ENCODE measurements at regions not wholly inside any gene's neighbourhood (a gene's known extent, or its start where the extent isn't known, plus 50 kb on each side); places are given as distances from the start of the nearest gene placed in this dataset.

- no peak for DNase-seq
These were observed 288.7 kb upstream of the FOXQ1 start for GRCh38 chr6:1023229-1023628.

DNA sequence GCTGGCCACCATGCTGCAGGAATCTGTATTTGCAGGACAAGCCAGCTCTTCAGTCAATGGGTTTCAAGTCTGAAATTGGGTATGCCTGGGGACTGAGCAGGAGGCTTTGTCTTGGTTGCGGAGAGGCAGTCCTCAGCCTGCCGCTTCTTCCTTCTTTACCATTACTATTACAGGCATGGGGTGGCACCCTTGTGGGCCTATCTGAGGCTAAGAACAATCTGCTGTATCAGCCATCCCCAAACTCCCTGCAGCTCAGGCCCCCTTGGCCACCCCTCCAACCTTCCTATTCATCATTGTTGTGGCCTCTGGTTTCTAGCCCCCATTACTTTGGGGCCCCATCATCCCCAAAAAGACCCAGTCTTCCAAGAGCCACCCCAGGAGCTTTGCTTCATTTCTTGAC lies 289.2 kb upstream of the FOXQ1 start:
- no peak for DNase-seq

- no peak for DNase-seq
These were observed 291.1 kb upstream of the FOXQ1 start for GRCh38 chr6:1020837-1021236.

- DNase-seq: no peak
These were observed 291.8 kb upstream of the FOXQ1 start for GRCh38 chr6:1020133-1020532.

- DNase-seq: no peak
These were observed 293.9 kb upstream of the FOXQ1 start for GRCh38 chr6:1018041-1018440.

DNA sequence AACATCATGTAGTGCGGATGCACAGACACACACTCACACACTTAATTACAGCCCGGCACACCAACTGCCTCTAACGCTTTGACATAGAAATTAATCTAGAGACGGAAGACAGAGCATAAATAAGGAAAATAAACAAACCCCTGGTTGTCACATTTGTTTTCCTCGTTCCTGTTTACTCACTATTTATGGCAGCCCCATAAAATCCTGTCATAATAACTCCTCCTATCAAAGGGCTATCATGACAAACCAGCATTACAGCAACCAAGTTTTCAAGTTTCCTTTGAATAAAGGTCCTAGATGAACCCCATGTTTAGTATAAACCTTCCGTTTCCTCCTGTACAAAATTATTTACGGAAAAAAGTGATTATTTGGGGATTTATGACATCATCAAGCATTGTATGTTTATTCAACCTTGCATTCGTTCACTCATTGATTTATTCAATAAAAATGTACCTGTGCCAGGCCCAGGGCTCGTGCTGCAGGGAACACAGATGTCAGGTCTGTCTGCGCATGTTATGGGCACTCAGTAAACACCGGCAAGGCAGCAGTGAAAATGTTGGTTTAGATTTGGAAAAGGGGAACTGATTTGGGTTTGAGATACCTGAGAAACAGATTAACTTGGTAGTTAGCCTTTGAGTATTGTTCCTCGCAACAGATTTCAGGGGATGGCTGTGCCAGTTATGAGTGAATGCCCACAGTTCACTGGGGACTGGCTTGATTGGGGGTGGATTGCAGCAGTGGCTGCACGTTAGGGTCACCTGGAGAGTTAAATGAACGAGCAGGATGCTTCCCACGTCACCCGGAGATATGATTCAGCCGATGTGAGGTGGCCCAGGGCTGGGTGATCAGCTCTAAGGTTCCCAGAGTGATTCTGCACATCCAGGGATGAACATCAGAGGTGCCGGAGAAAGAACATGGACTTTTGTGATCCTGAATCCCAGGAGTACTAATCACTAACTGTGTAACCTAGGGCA lies 295.3 kb upstream of the FOXQ1 start:
- no peak for DNase-seq

DNA sequence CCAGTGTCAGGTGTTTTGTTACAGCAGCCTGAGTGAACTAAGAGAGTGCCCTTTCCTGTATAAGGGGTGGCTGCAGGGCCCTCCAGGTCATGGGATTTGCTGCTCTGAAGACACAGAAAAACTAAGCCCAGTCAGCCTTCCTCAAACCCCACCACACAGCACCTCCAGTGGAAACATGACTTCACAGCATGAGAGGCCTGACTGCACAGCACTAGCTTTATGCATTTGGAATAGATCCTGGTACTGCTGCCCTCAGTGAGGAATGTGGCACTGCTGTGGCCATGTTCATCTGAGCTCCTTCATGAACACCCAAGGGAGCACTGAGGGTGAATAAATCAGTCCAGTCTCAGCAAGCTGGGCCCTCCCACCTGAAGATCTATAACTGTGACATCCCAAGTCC lies 296.1 kb upstream of the FOXQ1 start:
- no peak for DNase-seq

DNA sequence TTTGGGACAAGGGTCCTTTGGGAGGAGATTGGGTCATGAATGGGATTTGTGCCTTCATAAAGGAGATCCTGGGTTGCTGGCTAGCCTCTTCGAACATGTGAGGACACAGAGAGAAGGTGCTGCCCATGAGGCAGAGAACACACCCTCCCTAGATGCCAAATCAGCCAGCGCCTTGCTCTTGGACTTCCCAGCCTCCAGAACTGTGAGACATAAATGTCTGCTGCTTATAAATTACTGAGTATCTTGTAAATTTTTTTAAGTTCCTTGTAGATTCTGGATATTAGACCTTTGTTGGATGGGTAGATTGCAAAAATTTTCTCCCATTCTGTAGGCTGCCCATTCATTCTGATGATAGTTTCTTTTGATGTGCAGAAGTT lies 297.5 kb upstream of the FOXQ1 start:
- DNase-seq: no peak

- no peak for DNase-seq
These were observed 298.1 kb upstream of the FOXQ1 start for GRCh38 chr6:1013656-1014430.

GRCh38 chr6:1009103-1009502 lies 302.8 kb upstream of the FOXQ1 start:
- no peak for DNase-seq

DNA sequence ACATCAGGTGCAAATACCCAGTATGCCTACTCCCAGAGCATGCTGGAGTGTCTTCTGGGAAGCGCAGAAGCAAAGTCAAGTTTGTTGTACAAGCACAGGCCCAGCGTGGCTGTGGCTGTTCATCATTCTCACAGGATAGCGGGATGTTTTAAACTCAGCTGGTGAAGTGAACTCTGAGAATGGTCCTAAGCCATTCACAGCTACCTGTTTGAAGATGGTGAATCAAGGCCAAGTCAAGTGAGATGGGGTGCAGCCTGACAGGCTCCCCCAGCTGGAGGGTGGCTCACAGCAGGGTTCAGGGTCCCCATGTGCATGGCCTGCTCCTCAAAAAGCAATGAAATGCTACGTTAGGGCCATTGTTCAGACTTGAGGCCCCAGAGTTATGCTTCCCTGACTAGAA lies 304.7 kb upstream of the FOXQ1 start:
- DNase-seq: no peak

DNA sequence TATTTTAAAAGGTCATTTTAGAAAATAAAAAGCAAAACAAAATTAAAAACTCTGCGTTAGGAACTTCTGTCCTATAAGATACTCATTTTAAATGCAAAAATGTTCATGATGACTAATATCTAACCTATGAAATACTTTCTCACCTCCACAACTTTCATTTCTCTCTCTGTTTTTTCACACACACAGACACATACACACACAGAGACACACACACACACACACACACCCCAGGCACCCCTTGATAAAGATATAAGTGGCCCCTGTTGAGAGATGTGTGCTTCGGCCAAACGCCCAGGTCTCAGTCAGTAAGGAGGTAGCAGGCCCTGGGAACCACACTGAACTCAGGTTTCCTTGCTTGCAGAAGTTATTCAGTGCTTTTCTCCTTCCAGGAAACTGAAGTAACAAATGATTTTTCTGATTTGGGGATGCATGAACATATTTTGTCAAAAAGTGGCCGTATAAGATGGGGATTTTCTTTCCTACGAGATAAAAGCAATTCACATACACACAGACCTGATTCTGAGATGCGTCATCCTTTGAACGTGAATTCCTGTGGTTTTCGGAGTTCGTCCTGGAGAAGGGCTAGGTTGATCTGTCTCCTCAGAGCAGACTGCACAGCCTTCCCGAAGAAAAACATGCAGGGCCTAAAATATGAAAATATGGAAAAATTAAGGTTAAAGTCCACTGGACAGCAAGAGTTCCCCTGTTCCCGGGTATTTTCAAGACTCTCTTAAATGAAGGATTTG lies 306.8 kb upstream of the FOXQ1 start:
- DNase-seq: no peak

GRCh38 chr6:1003394-1004160 lies 308.3 kb upstream of the FOXQ1 start:
- no peak for DNase-seq

DNA sequence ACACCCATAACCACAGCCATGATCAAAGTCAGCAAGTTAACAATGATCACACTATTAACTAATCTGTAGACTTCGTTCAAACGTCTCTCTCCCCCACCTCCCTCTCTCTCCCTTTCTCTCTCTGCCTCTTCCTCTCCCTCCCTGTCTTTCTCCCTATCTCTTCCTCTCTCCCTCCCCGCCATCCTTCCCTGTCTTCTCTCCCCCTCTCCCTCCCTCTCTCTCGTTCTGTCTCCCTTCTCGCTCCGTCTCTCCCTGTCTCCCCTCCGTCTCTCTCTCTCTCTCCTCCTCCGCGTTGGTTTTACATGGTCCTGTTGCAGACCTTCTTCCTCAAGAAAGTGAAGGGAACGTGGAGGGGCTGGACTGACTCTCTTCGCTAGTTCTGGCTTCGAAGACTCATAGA lies 308.9 kb upstream of the FOXQ1 start:
- DNase-seq: no peak

- DNase-seq: no peak
These were observed 308.9 kb upstream of the EXOC2 start for GRCh38 chr6:1001655-1002349.

DNA sequence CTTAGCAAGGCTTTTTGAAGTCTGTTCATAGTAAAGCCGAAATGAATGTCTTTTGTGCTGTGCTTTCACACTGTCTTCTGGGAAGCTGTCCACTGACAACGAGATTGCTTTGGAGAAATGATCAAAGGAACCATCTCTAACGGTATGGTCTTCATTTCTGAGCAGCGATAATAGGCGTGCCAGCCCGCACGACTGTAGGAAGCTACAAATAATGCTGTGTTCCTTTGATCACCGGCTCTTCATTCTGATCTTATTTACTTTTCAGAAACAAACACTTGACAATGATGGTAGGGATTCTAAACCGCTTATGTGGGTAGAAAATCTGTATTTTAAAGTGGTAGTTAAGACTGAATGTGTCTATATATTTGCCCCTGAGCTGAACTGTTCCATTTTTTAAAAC lies 306.6 kb upstream of the EXOC2 start:
- DNase-seq: no peak

DNA sequence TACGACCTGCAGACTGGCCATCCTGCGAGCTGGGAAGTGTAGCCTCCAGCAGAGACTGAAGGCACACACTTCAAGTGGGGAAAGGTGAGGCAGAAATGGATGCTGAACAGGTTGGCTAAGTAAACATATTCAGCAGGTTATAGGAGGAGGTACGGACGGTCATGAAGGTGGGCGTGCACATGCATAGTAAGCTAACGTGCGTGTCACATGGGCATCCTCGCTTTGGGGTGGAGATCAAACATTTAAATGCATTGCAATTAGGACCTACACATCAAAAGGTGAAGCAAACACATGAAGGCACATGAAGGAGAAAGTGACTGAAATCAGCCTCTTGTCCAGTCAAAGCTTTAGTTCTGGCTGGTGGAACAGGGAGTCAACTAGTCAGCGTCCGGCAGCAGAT lies 305.6 kb upstream of the EXOC2 start:
- DNase-seq: no peak

- no peak for DNase-seq
These were observed 303.4 kb upstream of the EXOC2 start for GRCh38 chr6:996271-996852.

DNA sequence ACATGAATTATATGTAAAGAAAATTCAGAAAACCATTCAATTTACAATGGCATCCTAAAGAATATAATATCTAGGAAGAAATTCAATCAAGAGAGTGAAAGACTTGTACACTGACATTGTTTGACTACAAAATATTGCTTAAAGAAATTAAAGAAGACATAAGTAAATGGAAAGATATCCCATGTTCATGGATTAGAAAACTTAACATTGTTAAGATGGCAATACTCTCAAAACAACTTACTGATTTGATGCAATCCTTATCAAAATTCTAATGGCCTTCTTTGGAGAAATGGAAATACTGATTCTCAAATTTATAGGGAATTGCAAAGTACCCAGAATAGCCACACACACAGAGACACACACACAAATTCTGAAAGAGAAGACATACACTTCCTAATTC lies 298.3 kb upstream of the EXOC2 start:
- DNase-seq: no peak

DNA sequence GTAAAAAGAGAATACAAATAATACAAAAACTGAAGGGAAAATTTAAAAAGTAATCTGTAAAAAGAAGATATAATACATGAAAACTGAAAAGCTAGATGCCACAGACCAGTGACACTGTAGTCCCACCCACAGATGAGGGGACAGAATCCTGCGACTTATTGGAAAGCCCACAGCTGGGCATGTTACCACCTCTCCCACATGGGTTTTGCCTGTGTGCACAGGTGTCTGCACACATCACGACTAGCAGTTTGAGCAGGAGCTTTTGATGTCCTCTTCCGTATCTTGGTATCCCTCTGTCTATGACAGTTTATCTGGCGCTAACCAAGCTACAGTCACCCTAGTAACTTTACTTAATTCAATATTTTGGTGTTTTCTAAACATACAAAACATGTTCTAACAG lies 291.1 kb upstream of the EXOC2 start:
- no peak for DNase-seq

DNA sequence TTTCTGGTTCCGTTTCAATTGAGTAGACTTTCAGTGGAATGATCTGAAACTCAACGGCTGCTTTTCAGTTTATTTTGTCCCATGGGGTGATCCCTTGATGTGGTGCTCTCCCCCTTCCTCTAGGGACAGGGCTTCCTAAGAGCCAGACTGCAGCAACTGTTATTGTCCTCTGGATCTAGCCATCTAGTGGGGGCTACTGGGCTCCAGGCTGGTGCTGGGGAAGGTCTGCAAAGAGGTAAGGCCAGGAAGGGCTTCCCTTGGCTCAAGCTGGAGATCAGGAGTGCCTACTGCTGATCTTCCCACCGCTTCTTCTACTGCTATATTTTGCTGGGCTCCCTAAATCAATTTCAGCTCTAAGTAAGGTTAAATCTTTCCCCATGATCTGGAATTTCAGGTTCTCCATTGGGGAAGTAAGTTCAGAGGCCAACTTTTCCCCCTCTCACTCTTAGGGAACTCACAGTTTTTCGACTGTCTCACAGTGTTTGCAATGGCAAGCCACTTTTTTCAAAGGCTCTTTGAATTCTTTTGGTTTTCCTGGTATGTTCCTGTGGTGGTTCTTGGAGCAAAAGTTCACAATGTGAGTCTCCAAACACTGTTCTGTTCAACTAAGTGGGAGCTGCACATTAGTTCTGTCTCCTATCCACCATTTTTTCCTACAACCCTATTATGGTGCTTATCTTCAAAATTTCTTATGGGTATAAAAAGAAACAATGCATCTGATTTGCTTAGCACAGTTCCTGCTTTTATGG lies 286.2 kb upstream of the EXOC2 start:
- no peak for DNase-seq
